Gastrocnemius medialis (tissue), 4 donors: ENCODE measurements at regions not wholly inside any gene's neighbourhood (a gene's known extent, or its start where the extent isn't known, plus 50 kb on each side); places are given as distances from the start of the nearest gene placed in this dataset.
A peak's percentile ranks its signal among the peaks of the same experiment; 100 is the strongest.
"Not testable (repeated sequence)": the region's sequence is repeated elsewhere in the genome, so short reads cannot be mapped to it uniquely, and the experiment has no call there.

Experiments
- ATAC-seq, 2 donors: fragments of 150-250 bp; one replicate each; pipeline ENCODE4 v1.9.1; 2016
- DNase-seq, 2 donors: peaks; one replicate each; pipeline ENCODE4 v3.0.0-alpha.2; 2019
- H3K27ac ChIP-seq, 4 donors: fragments of 200-600 bp; sonication (generic); 1 replicate in 1 of 4; 2 replicates in 3 of 4; pipeline ENCODE4 v1.5.1; 2016 to 2018; ENCODE audit warnings: mild to moderate bottlenecking in 2 of 4, moderate library complexity in 1 of 4
- H3K27me3 ChIP-seq, 3 donors: fragments of 200-600 bp; sonication (generic) in 2 of 3; 1 replicate in 1 of 3; 2 replicates in 2 of 3; pipeline versions ENCODE4 v1.5.1 to v1.6.0; 2016 to 2019; ENCODE audit warnings: mild to moderate bottlenecking in 1 of 3, moderate library complexity in 1 of 3
- H3K36me3 ChIP-seq, 2 donors: fragments of 200-600 bp; sonication (generic) in 1 of 2; one replicate each; pipeline ENCODE4 v1.5.1; 2017 to 2018
- H3K4me1 ChIP-seq, 2 donors: fragments of 200-600 bp; sonication (generic) in 1 of 2; one replicate each; pipeline ENCODE4 v1.5.1; 2016 to 2017; ENCODE audit warnings: mild to moderate bottlenecking in 2 of 2
- H3K4me3 ChIP-seq, 4 donors: fragments of 200-600 bp; sonication (generic) in 3 of 4; 1 replicate in 1 of 4; 2 replicates in 3 of 4; pipeline ENCODE4 v1.5.1; 2016 to 2019; ENCODE audit warnings: mild to moderate bottlenecking in 2 of 4
- H3K9me3 ChIP-seq, 3 donors: fragments of 200-600 bp; sonication (generic) in 2 of 3; 1 replicate in 1 of 3; 2 replicates in 2 of 3; pipeline ENCODE4 v1.5.1; 2016 to 2019
- POLR2A ChIP-seq, 2 donors: fragments of 450-650 bp; IDR thresholded peaks; one replicate each; pipeline ENCODE4 v1.6.1; 2017; ENCODE audit warnings: antibody characterized with exemption in 2 of 2, mild to moderate bottlenecking in 2 of 2, moderate library complexity in 2 of 2
- in situ Hi-C, 4 donors: fragments of 200-750 bp; cut with MboI; loops; one replicate each; pipeline versions ENCODE4 v1.15.0 to v1.8.0; 2017; ENCODE audit warnings: low sequenced_read_pairs in 4 of 4
- intact Hi-C: fragments of 100-400 bp; cut with DNase I; formaldehyde crosslinking; loops from one replicate; pipeline ENCODE4 v1.15.1; 2023; ENCODE audit warnings: low total_unique reads
- TF ChIP-seq, protein P1 (sequence below), 5 experiments: fragments of 450-650 bp in 3 of 5; fragments of 200-600 bp in 2 of 5; sonication (generic) in 2 of 5; IDR thresholded peaks in 4 of 5; conservative IDR thresholded peaks in 1 of 5; 1 replicate in 4 of 5; 2 replicates in 1 of 5; pipeline ENCODE4 v1.5.1; 2016 to 2019; ENCODE audit warnings: antibody characterized with exemption in 5 of 5, mild to moderate bottlenecking in 3 of 5, moderate library complexity in 3 of 5

DNA sequence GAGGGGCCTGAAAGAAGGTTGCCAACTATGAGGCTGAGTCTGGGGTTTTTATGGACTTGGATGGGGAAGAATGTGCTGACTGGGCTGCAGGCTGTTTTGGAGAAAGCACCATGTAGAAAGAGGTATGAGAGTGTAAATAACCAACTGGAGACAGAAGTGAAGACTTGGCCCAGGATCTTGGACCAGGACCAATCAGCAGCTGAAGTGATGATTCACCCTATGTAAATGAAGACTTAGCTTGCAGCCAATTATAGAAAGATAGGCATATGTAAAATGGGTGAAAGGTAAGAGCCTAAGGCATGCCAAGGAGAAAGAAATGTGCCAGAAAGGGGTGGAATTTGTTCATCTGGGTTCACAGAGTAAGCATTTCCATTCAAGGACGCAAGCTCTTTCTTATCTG is 856.7 kb upstream of the PRKX start:
- Histone ChIP-seq H3K36me3 (no peaks in the 10 kb centered on the region), H3K9me3 (peaks cover 0 to 4% (median 0%) of the 10 kb centered on the region in 3 donors), H3K4me3 (no peak overlapping the region), H3K4me1 (no peaks in the 10 kb centered on the region), H3K27me3 (no peaks in the 10 kb centered on the region), H3K27ac (no peak overlapping the region)
- intact Hi-C loops, result no loop called here
- DNase-seq, result no peak
- in situ Hi-C loops, result no loop called here
- ATAC-seq, result no peak
- TF ChIP-seq POLR2A (IDR thresholded peaks at IDR 0.05), result no peak
- TF ChIP-seq, protein P1, sequence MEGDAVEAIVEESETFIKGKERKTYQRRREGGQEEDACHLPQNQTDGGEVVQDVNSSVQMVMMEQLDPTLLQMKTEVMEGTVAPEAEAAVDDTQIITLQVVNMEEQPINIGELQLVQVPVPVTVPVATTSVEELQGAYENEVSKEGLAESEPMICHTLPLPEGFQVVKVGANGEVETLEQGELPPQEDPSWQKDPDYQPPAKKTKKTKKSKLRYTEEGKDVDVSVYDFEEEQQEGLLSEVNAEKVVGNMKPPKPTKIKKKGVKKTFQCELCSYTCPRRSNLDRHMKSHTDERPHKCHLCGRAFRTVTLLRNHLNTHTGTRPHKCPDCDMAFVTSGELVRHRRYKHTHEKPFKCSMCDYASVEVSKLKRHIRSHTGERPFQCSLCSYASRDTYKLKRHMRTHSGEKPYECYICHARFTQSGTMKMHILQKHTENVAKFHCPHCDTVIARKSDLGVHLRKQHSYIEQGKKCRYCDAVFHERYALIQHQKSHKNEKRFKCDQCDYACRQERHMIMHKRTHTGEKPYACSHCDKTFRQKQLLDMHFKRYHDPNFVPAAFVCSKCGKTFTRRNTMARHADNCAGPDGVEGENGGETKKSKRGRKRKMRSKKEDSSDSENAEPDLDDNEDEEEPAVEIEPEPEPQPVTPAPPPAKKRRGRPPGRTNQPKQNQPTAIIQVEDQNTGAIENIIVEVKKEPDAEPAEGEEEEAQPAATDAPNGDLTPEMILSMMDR (IDR thresholded peaks at IDR 0.05 in 4 of 5, conservative IDR thresholded peaks at IDR 0.05 in 1 of 5), result no peak

DNA sequence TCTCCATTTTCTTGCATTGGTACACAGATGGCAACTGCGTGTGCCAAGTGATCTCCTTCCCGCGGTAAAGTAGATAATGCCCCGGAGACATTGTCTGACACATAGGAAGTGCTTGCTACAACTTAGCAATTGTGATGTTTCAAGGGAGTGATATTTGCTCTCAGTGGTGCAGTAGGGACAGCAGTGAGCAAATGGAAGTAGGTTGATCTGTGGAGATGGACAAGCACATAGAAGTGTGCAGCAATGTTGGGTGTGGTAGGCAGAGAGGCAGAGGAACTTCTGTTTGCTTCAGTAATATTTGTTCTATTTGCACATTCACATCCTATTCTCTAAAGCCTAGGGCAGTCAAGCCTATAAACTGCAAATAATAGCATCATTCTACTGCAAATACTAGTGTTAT is 846.7 kb upstream of the PRKX start:
- H3K4me1 ChIP-seq, result no peaks in the 10 kb centered on the region
- no peaks in the 10 kb centered on the region for H3K27me3 ChIP-seq
- no peaks in the 10 kb centered on the region for H3K9me3 ChIP-seq
- intact Hi-C loops, result no loop called here
- DNase-seq (no peak), ATAC-seq (no peak)
- H3K27ac ChIP-seq, result no peak overlapping the region
- no peak for TF ChIP-seq POLR2A (IDR thresholded peaks at IDR 0.05)
- TF ChIP-seq, protein P1 (IDR thresholded peaks at IDR 0.05 in 4 of 5, conservative IDR thresholded peaks at IDR 0.05 in 1 of 5), result no peak
- no peaks in the 10 kb centered on the region for H3K36me3 ChIP-seq
- in situ Hi-C loops, result no loop called here
- H3K4me3 ChIP-seq, result no peak overlapping the region

DNA sequence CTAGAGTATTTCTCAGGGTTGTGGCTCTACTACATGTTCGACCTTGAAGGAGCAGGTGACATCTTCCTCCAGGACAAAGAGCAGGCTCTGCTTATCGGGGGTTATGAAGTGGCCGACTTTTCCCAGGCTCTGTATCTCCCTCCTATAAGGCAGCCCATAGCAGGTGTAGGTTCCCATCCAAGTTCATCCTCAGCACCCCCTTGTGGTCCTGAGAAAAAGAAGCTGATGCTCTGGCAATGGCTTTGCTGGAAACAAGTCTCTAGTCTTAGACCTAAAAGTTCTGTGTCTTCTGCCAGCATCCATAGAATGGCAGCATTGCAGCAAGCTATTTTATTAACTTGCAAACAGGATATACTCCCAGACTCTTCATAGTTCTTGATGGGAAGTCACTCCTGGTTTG is 836.6 kb upstream of the PRKX start:
- Histone ChIP-seq H3K9me3 (no peaks in the 10 kb centered on the region), H3K27ac (no peak overlapping the region), H3K27me3 (no peaks in the 10 kb centered on the region), H3K36me3 (no peaks in the 10 kb centered on the region), H3K4me1 (no peaks in the 10 kb centered on the region), H3K4me3 (no peak overlapping the region)
- in situ Hi-C loops, result no loop called here
- intact Hi-C loops, result no loop called here
- ATAC-seq (no peak), DNase-seq (no peak)
- TF ChIP-seq POLR2A (IDR thresholded peaks at IDR 0.05), result no peak
- TF ChIP-seq, protein P1 (IDR thresholded peaks at IDR 0.05 in 4 of 5, conservative IDR thresholded peaks at IDR 0.05 in 1 of 5), result no peak

DNA sequence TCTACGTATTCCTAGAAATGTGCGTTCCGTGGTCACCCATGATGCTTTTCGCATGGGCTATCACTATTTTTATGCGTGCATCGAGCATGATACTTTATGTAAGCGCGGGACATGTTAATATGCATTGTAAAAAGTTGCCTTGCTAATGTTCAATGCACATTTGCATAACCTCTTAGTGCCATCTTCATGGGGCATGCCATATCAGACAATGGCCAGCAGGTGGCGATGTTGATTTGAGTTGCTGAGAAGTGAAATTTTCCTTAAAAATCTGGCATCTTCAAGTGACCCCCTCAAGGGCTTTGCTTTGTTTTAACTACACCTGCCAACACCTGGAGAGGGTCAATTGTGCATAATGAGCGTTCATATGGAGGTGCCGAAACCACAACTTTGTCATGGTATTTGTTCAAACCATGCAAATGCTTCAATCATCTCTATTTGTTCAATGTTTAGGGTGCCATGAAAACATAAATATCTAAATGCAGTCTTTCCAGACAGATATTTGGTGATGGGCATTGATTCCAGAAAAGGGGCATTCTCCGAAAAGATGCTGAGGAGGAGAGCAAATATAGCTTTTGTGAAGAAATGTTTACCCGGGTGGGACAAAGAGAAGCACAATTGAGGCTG is 833.9 kb upstream of the PRKX start:
- Histone ChIP-seq H3K27ac (no peak overlapping the region), H3K27me3 (no peaks in the 10 kb centered on the region), H3K9me3 (no peaks in the 10 kb centered on the region), H3K4me3 (no peak overlapping the region), H3K36me3 (no peaks in the 10 kb centered on the region), H3K4me1 (no peaks in the 10 kb centered on the region)
- in situ Hi-C loops (no loop called here), intact Hi-C loops (no loop called here)
- ATAC-seq (no peak), DNase-seq (no peak)
- no peak for TF ChIP-seq POLR2A (IDR thresholded peaks at IDR 0.05)
- TF ChIP-seq, protein P1 (IDR thresholded peaks at IDR 0.05 in 4 of 5, conservative IDR thresholded peaks at IDR 0.05 in 1 of 5), result peak in 4 of 5 experiments; percentile 30 to 63 (median 38)

DNA sequence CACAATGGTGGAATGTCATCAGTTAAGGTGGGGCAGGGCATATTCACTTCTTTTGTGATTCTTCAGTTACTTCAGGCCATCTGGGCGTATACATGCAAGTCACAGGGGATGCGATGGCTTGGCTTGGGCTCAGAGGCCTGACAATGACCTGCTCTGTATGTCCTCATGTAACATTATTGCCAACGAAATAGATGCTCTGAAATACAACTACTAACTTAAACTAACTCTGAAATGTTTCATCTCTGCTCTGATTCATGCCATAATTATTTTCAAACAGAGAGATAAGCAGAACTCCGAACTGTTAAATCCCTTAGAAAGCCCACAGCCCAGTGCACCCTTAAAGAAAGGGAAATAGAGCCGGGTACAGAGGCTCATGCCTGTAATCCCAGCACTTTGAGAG is 832.7 kb upstream of the PRKX start:
- not testable (repeated sequence) for ATAC-seq

More for the DNA sequence above, 832.7 kb upstream of the PRKX start:
- H3K36me3 ChIP-seq, in situ Hi-C loops, H3K4me1 ChIP-seq, H3K27ac ChIP-seq, H3K27me3 ChIP-seq, intact Hi-C loops, H3K9me3 ChIP-seq, H3K4me3 ChIP-seq, DNase-seq: not testable (repeated sequence)
